NCI-H345 (cell line): ENCODE measurements at regions not wholly inside any gene's neighbourhood (a gene's known extent, or its start where the extent isn't known, plus 50 kb on each side); places are given as distances from the start of the nearest gene placed in this dataset.
"Not testable (repeated sequence)": the region's sequence is repeated elsewhere in the genome, so short reads cannot be mapped to it uniquely, and the experiment has no call there.

Source experiments
- DNase-seq: peaks from one replicate; lab custom pipeline; 2025; lab: John Stamatoyannopoulos, UW

- DNase-seq: no peak
Measured at GRCh38 chr16:48999044-48999443, 282.6 kb downstream of the CBLN1 start.

GRCh38 chr16:48997946-48998345, 283.7 kb downstream of the CBLN1 start:
- DNase-seq: no peak

- no peak for DNase-seq
Measured at GRCh38 chr16:48997081-48997615, 284.5 kb downstream of the CBLN1 start.

GRCh38 chr16:48978501-48978900, 303.1 kb downstream of the CBLN1 start:
- no peak for DNase-seq

- DNase-seq: no peak
Measured at GRCh38 chr16:48972236-48972635, 309.4 kb downstream of the CBLN1 start.

GRCh38 chr16:48971571-48972077, 310.0 kb downstream of the CBLN1 start:
- DNase-seq: no peak

GRCh38 chr16:48970216-48970615, 311.4 kb downstream of the CBLN1 start:
- no peak for DNase-seq

- DNase-seq: no peak
Measured at GRCh38 chr16:48969611-48970010, 312.0 kb downstream of the CBLN1 start.

- peak; percentile 1 for DNase-seq
Measured at GRCh38 chr16:48965386-48965785, 316.3 kb downstream of the CBLN1 start.

- DNase-seq: no peak
Measured at GRCh38 chr16:48963901-48964615, 317.6 kb downstream of the CBLN1 start.

- DNase-seq: no peak
Measured at GRCh38 chr16:48963306-48963705, 318.3 kb downstream of the CBLN1 start.

GRCh38 chr16:48961546-48961945, 320.1 kb downstream of the CBLN1 start:
- DNase-seq: no peak

GRCh38 chr16:48960830-48961229, 320.8 kb downstream of the CBLN1 start:
- DNase-seq: no peak

- no peak for DNase-seq
Measured at GRCh38 chr16:48959747-48960146, 321.9 kb downstream of the CBLN1 start.

GRCh38 chr16:48959204-48959603, 322.4 kb downstream of the CBLN1 start:
- DNase-seq: no peak

- no peak for DNase-seq
Measured at GRCh38 chr16:48958681-48959080, 323.0 kb downstream of the CBLN1 start.

- no peak for DNase-seq
Measured at GRCh38 chr16:48956620-48957019, 325.0 kb downstream of the CBLN1 start.

- no peak for DNase-seq
Measured at GRCh38 chr16:48955837-48956236, 325.8 kb downstream of the CBLN1 start.

- not testable (repeated sequence) for DNase-seq
Measured at GRCh38 chr16:48951621-48952125, 330.0 kb downstream of the CBLN1 start.

- DNase-seq: no peak
Measured at GRCh38 chr16:48950184-48950583, 331.5 kb downstream of the CBLN1 start.

GRCh38 chr16:48949636-48950035, 332.0 kb downstream of the CBLN1 start:
- DNase-seq: no peak

- DNase-seq: no peak
Measured at GRCh38 chr16:48948911-48949310, 332.7 kb downstream of the CBLN1 start.

- no peak for DNase-seq
Measured at GRCh38 chr16:48947371-48947713, 334.3 kb downstream of the CBLN1 start.
